WTC11 (cell line): ENCODE measurements at regions not wholly inside any gene's neighbourhood (a gene's known extent, or its start where the extent isn't known, plus 50 kb on each side); places are given as distances from the start of the nearest gene placed in this dataset.
"Not testable (repeated sequence)": the region's sequence is repeated elsewhere in the genome, so short reads cannot be mapped to it uniquely, and the experiment has no call there.

Experiments
- ATAC-seq: fragments of 200-7000 bp; cut with Tn5 transposase; 2 replicates; pipeline ENCODE4 v1.10.0; 2021; ENCODE audit warnings: mild to moderate bottlenecking, moderate library complexity
- CTCF ChIA-PET: fragments of 300-600 bp; sonication (Branson Sonifier 250); formaldehyde crosslinking; loops from one replicate; lab custom pipeline; 2021; ENCODE audit warnings: antibody characterized with exemption; lab: Charles Lee
- POLR2A ChIA-PET: fragments of 350-600 bp; sonication (Branson Sonifier 250); formaldehyde crosslinking; loops from one replicate; lab custom pipeline; 2021; ENCODE audit warnings: antibody characterized with exemption; lab: Charles Lee
- DNase-seq: peaks from one replicate; pipeline ENCODE4 v3.0.0; 2021; ENCODE audit warnings: low spot score
- H3K27ac Mint-ChIP-seq: 2 replicates; pipeline ENCODE4 v1.8.0; 2021; ENCODE audit warnings: mixed read lengths
- H3K27me3 Mint-ChIP-seq: 2 replicates; pipeline ENCODE4 v1.8.0; 2021; ENCODE audit warnings: low read depth, mild to moderate bottlenecking, moderate library complexity, mixed read lengths
- H3K36me3 Mint-ChIP-seq: 2 replicates; pipeline ENCODE4 v1.8.0; 2021; ENCODE audit warnings: mixed read lengths
- H3K4me1 Mint-ChIP-seq: 2 replicates; pipeline ENCODE4 v1.8.0; 2022; ENCODE audit warnings: mixed read lengths
- H3K4me3 Mint-ChIP-seq: 2 replicates; pipeline ENCODE4 v1.8.0; 2021; ENCODE audit warnings: mild to moderate bottlenecking, moderate library complexity, mixed read lengths
- H3K9me3 Mint-ChIP-seq: 2 replicates; pipeline ENCODE4 v1.8.0; 2021; ENCODE audit warnings: mixed read lengths
- ATF1 ChIP-seq: sonication (generic); formaldehyde crosslinking; IDR thresholded peaks from 2 replicates; pipeline ENCODE4 v1.8.1; 2023; ENCODE audit warnings: mild to moderate bottlenecking, moderate library complexity, missing genetic modification reagents
- ELF4 ChIP-seq: sonication (generic); formaldehyde crosslinking; IDR thresholded peaks from 2 replicates; pipeline ENCODE4 v1.8.1; 2022; ENCODE audit warnings: low read depth, mild to moderate bottlenecking, moderate library complexity, missing genetic modification reagents
- ESRRA ChIP-seq: sonication (generic); formaldehyde crosslinking; IDR thresholded peaks from 2 replicates; pipeline ENCODE4 v1.8.1; 2022; ENCODE audit warnings: mild to moderate bottlenecking, missing genetic modification reagents, borderline replicate concordance
- ETV6 ChIP-seq: sonication (generic); formaldehyde crosslinking; IDR thresholded peaks from 2 replicates; pipeline ENCODE4 v1.8.1; 2022; ENCODE audit warnings: mild to moderate bottlenecking, missing genetic modification reagents
- FOXP1 ChIP-seq: sonication (generic); formaldehyde crosslinking; IDR thresholded peaks from 2 replicates; pipeline ENCODE4 v1.8.0; 2022; ENCODE audit warnings: missing genetic modification reagents, mild to moderate bottlenecking, moderate library complexity, borderline replicate concordance
- GABPB1 ChIP-seq: sonication (generic); formaldehyde crosslinking; IDR thresholded peaks from 2 replicates; pipeline ENCODE4 v1.8.1; 2023; ENCODE audit warnings: mild to moderate bottlenecking, missing genetic modification reagents
- HMGA2 ChIP-seq: fragments of 250-450 bp; sonication (Bioruptor Pico); IDR thresholded peaks from 2 replicates; pipeline ENCODE4 v1.4.0; 2021; ENCODE audit warnings: mild to moderate bottlenecking, moderate library complexity
- JAZF1 ChIP-seq: fragments of 250-450 bp; sonication (Bioruptor Pico); IDR thresholded peaks from 2 replicates; pipeline ENCODE4 v1.9.0; 2021; ENCODE audit warnings: moderate library complexity, mild to moderate bottlenecking, inconsistent platforms
- JUN ChIP-seq: sonication (generic); formaldehyde crosslinking; IDR thresholded peaks from 2 replicates; pipeline ENCODE4 v1.8.0; 2023; ENCODE audit warnings: mild to moderate bottlenecking, missing genetic modification reagents
- NFE2L1 ChIP-seq: sonication (generic); formaldehyde crosslinking; IDR thresholded peaks from 2 replicates; pipeline ENCODE4 v1.8.1; 2023; ENCODE audit warnings: missing genetic modification reagents
- OVOL2 ChIP-seq: fragments of 250-450 bp; sonication (Bioruptor Pico); IDR thresholded peaks from 2 replicates; pipeline ENCODE4 v1.9.0; 2021; ENCODE audit warnings: mild to moderate bottlenecking, borderline replicate concordance
- TCF7 ChIP-seq: sonication (generic); formaldehyde crosslinking; IDR thresholded peaks from 2 replicates; pipeline ENCODE4 v1.8.0; 2022; ENCODE audit warnings: mild to moderate bottlenecking, low read depth, missing genetic modification reagents, moderate library complexity
- TF ChIP-seq, protein P1 (sequence below): fragments of 250-450 bp; sonication (Bioruptor Pico); IDR thresholded peaks from 2 replicates; pipeline ENCODE4 v2.1.2; 2022; ENCODE audit warnings: mild to moderate bottlenecking, moderate library complexity
- TF ChIP-seq, protein P2 (sequence below): sonication (generic); formaldehyde crosslinking; IDR thresholded peaks from 2 replicates; pipeline ENCODE4 v1.8.0; 2022; ENCODE audit warnings: mild to moderate bottlenecking, missing genetic modification reagents
- TF ChIP-seq, protein P3 (sequence below): fragments of 250-450 bp; sonication (Bioruptor Pico); conservative IDR thresholded peaks from 2 replicates; pipeline ENCODE4 v1.9.0; 2021; ENCODE audit warnings: mild to moderate bottlenecking
- TF ChIP-seq, protein P4 (sequence below): sonication (generic); formaldehyde crosslinking; IDR thresholded peaks from 2 replicates; pipeline ENCODE4 v1.8.1; 2022; ENCODE audit warnings: low read depth, missing genetic modification reagents, borderline replicate concordance

DNA sequence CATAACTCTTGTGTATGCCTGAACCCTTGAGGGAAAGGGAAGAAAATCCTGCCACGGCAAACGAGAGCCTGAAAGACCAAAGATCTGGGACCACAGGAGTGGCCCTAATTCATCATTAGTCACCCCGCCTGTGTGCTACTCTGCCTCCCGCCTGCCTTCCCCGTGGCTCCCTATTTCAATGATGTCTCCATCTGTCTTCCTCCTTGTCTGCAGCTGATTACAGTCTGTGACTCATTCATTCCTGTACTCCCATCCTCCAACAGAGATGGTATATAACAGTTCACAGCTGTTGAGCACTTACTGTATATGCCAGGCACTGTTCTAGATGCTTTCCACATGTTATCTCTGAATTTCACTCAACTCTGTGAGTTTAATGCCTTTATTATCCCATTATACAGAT, 96.6 kb downstream of the SEC16B start (continued):
- TF ChIP-seq ESRRA (CRISPR knock-in tag): no peak
- TF ChIP-seq, protein P1, sequence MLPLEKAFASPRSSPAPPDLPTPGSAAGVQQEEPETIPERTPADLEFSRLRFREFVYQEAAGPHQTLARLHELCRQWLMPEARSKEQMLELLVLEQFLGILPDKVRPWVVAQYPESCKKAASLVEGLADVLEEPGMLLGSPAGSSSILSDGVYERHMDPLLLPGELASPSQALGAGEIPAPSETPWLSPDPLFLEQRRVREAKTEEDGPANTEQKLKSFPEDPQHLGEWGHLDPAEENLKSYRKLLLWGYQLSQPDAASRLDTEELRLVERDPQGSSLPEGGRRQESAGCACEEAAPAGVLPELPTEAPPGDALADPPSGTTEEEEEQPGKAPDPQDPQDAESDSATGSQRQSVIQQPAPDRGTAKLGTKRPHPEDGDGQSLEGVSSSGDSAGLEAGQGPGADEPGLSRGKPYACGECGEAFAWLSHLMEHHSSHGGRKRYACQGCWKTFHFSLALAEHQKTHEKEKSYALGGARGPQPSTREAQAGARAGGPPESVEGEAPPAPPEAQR (CRISPR knock-in tag): no peak
- TF ChIP-seq TCF7 (CRISPR knock-in tag): no peak

DNA sequence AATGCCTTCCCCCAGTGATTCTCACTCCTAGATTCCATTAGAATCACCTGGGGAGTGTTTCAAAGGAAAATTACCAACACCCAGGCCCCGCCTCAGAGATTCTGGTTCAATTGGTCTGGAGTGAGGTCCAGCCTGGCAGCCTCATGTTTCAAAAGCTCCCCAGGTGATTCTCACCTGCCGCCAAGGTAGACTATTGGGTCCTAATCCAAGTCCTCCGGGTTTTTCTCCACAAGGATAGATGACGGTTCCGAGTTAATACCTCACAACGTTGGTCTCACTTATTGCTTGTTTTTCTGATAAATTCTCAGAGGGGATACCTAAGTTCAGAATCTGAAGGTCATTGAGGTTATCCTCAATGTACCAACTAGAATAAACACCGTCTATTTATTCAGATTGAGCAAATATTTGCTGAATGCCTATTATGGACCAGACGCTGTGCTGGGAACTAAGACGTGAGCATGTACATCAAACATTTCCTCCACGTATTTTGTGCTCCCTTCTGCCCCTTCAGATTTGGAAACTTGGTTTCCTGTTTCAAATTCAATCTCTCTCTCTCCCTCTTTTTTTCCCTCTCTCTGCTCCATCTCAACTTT, 97.5 kb downstream of the SEC16B start:
- no peak for TF ChIP-seq OVOL2 (CRISPR knock-in tag)
- TF ChIP-seq GABPB1: peak; percentile 29; the same call in 1 of the 2 replicates
- ChIA-PET CTCF (no interaction called here), POLR2A (no interaction called here)
- Mint-ChIP-seq H3K36me3 (peaks cover 7% of the 10 kb centered on the region), H3K4me1 (peaks cover 22% of the 10 kb centered on the region), H3K4me3 (no peak overlapping the region), H3K27ac (no peak overlapping the region), H3K9me3 (peaks cover 20% of the 10 kb centered on the region), H3K27me3 (no peaks in the 10 kb centered on the region; the same call in 1 of the 2 replicates)
- ATAC-seq: no peak
- DNase-seq: no peak

DNA sequence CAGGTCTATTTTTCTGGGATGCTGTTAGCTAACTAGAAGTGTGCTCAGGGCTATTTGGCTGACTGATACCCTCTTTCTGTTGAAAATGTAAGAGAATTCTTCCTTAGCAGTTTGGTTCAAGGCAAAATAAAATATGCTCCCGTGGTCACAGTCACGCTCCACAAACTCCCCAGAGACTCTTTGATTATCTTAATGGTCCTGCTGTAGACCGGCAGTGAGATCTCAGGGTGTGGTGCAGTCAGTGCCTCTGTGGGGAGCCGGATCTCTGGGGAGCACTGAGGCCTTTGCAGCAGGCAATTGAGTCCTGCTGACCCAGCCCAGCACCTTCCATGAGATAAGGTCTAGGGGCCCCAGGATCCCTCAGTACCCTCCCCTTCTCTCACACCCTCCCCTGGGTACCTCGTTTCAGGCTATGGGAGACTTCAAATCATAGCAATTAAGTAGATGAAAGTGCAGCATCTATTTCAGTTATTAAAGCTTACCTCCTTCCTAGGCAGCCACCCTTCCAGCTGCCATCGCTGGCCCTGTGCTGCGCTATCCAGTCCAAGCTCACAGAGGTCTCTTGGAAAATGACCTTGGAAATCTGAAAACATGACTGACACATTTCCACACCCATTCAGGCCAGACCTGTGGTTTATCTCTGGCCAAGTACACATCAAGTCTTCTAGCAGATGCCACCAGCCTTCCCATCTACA, 98.1 kb downstream of the SEC16B start:
- ChIA-PET CTCF (no interaction called here), POLR2A (no interaction called here)
- DNase-seq: no peak
- no peak for ATAC-seq
- Mint-ChIP-seq H3K27ac (no peak overlapping the region), H3K27me3 (no peaks in the 10 kb centered on the region; the same call in 1 of the 2 replicates), H3K4me3 (no peak overlapping the region), H3K9me3 (peaks cover 13% of the 10 kb centered on the region), H3K4me1 (peaks cover 22% of the 10 kb centered on the region), H3K36me3 (peaks cover 1% of the 10 kb centered on the region)
- TF ChIP-seq, protein P2, sequence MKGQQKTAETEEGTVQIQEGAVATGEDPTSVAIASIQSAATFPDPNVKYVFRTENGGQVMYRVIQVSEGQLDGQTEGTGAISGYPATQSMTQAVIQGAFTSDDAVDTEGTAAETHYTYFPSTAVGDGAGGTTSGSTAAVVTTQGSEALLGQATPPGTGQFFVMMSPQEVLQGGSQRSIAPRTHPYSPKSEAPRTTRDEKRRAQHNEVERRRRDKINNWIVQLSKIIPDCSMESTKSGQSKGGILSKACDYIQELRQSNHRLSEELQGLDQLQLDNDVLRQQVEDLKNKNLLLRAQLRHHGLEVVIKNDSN (CRISPR knock-in tag): no peak
- no peak for TF ChIP-seq JUN (CRISPR knock-in tag)
- TF ChIP-seq ELF4 (CRISPR knock-in tag): no peak
- TF ChIP-seq ATF1: no peak
- TF ChIP-seq JAZF1 (CRISPR knock-in tag): no peak
- no peak for TF ChIP-seq HMGA2 (CRISPR knock-in tag)
- no peak for TF ChIP-seq NFE2L1 (CRISPR knock-in tag)
- TF ChIP-seq FOXP1 (CRISPR knock-in tag): no peak

DNA sequence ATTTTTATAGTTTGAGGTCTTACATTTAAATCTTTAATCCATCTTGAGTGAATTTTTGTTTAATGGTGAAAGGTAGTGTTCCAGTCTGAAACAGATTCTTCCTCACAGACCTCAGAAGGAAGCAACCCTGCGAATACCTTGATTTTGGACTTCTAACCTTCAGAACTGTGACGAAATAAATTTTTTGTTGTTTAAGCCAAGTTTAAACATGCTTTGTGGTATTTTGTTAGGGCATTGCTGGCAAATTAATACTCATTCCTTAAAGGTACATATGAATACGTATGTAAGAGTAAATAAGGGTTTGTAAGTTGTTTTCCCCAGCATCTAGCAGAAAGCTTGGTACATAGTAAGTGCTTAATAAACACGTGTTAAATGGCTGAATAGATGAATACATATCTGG, 100.3 kb downstream of the SEC16B start:
- Mint-ChIP-seq H3K36me3 (no peaks in the 10 kb centered on the region), H3K9me3 (peaks cover 9% of the 10 kb centered on the region; the same call in 1 of the 2 replicates), H3K27me3 (no peaks in the 10 kb centered on the region), H3K27ac (no peak overlapping the region), H3K4me1 (peaks cover 16% of the 10 kb centered on the region), H3K4me3 (no peak overlapping the region)
- no peak for DNase-seq
- ChIA-PET POLR2A (no interaction called here), CTCF (no interaction called here)
- TF ChIP-seq, protein P3, sequence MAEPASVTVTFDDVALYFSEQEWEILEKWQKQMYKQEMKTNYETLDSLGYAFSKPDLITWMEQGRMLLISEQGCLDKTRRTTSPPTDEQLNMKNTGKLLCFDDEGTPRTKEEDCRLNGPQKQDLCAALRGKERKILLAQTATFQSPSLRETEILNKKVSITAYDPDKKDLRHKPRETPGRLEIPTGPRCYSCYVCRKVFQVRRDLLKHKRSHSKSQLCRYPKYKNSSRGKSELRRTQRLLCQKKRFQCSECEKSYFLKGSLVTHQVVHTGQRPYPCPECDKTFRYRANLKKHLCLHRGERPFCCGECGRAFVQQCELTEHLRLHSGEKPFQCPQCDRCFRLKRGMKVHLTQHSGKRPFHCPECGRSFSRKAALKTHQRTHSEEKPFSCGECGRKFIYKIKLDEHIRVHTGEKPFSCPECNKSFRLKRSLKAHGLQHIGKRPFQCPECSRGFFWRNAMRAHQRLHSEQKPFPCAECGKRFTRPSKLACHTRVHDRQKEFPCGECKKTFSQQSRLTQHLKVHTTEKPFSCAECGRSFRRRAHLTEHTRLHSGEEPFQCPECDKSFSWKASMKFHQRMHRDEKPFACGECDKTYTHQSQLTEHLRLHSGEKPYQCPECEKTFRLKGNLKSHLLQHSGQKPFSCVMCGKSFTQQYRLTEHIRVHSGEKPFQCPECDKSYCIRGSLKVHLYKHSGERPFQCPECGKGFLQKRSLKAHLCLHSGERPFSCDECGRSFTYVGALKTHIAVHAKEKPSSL (CRISPR knock-in tag): no peak
- TF ChIP-seq, protein P4, sequence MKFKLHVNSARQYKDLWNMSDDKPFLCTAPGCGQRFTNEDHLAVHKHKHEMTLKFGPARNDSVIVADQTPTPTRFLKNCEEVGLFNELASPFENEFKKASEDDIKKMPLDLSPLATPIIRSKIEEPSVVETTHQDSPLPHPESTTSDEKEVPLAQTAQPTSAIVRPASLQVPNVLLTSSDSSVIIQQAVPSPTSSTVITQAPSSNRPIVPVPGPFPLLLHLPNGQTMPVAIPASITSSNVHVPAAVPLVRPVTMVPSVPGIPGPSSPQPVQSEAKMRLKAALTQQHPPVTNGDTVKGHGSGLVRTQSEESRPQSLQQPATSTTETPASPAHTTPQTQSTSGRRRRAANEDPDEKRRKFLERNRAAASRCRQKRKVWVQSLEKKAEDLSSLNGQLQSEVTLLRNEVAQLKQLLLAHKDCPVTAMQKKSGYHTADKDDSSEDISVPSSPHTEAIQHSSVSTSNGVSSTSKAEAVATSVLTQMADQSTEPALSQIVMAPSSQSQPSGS (CRISPR knock-in tag): no peak
- no peak for TF ChIP-seq ETV6 (CRISPR knock-in tag)
- ATAC-seq: no peak

DNA sequence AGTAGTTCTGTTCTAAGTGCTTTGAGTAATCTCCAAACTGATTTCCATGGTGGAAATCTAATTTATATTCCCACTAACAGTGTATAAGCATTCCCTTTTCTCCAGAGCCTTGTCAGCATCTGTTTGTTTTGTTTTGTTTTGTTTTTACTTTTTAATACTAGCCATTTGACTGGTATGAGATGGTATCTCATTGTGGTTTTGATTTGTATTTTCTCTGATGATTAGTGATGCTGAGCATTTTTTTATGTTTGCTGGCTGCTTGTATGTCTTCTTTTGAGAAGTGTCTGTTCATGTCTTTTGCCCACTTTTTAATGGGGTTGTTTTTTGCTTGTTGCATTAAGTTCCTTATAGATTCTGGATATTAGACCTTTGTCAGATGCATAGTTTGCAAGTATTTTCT, 100.8 kb downstream of the SEC16B start:
- ATAC-seq, H3K4me3 Mint-ChIP-seq, H3K9me3 Mint-ChIP-seq, POLR2A ChIA-PET, CTCF ChIA-PET, H3K36me3 Mint-ChIP-seq, DNase-seq, H3K27me3 Mint-ChIP-seq, H3K27ac Mint-ChIP-seq: not testable (repeated sequence)
- H3K4me1 Mint-ChIP-seq: peaks cover 16% of the 10 kb centered on the region
